Epidermal melanocyte (primary cell): ENCODE measurements at regions not wholly inside any gene's neighbourhood (a gene's known extent, or its start where the extent isn't known, plus 50 kb on each side); places are given as distances from the start of the nearest gene placed in this dataset.

ENCODE experiments used
- DNase-seq: peaks from one replicate; pipeline ENCODE4 v3.0.0; 2011; ENCODE audit warnings: low spot score; ENCODE audit not compliant: insufficient read length

DNA sequence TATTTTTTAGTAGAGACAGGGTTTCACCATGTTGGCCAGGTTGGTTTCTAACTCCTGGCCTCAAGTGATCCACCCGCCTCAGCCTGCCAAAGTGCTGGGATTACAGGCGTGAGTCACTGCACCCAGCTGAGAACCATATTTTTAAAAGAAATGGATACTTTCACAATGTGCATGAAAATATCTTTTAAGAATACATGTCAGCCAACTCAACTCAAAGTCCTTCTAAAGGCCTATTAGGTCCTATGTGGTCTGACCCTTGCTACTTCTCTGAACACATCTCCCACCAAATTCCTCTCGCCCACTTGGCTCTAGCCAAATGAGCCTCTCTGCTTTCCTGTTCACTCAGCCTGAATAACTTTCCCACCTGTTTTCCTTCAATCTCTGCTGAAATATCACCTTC, 119.6 kb downstream of the MTX2 start:
- no peak for DNase-seq

DNA sequence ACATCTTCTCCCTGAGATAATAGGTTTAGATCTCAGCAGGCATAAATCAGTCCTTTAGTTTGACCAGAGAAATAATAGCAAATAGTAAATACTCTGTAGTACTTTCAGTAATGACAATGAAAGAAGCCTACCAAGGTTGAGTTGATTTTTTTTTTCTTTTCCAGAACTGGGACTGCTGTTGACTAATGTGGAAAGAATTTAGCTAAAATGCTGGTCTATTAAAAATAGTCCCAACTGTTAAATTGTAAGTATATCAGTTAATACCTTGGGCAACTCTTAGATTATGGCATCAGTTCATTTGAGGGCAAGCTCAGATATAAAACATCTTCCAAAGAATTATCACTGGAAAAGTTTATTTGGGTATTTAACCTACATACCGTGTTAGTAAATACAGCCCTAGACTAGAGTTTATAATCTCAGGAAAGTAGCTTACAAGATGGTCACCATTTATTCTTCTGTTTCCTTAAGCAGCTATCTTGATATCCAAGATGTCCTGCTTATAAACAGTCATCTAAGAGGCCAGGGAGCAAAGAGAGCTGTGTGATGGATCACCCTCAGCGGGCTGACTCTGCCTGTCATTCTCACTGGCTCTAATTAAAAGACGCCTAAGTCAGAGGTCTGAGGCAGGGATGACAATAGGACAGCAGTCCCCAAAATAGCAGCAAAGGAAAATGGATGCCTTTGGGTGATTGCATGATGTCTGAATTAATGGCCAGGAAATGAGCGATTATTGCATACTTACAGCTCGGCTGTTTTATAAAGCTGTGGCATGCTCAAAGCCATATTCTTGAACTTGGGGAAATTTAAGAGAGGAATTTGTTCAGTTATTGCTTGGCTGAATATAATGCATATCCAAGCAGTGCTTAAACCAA, 121.3 kb downstream of the MTX2 start:
- no peak for DNase-seq

DNA sequence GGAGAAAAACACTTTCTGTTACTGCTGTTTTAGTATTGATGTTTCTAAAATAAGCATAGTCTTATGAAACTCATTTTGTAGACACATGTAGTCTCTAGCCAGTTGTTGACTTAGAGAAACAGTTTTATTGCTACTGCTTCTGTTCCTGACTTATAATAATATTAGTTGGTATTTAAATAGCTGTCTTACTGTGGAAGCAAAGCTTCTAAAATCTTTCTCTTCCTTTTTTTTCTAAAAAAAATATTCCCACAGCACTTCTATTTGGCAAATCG, 121.8 kb downstream of the MTX2 start:
- DNase-seq, result no peak

DNA sequence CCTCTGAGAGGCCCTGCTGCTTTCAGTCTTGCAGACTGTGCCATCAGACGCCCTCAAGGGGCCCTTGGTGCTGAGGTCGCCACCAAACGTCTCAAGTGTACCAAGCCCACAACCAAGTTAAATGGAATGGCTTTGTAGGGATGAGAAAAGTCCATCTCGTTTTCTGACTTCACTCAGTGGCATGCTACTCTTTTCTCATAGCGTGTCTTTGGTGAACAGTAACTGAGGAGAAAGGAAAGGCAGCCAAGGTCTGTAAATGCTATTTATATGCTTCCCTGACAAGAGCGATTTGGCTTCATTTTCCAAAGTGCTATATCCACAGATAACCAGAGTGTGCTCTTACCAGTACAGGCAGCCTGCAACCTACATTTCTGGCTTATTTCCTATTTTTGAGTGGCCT, 123.0 kb downstream of the MTX2 start:
- DNase-seq, result no peak

DNA sequence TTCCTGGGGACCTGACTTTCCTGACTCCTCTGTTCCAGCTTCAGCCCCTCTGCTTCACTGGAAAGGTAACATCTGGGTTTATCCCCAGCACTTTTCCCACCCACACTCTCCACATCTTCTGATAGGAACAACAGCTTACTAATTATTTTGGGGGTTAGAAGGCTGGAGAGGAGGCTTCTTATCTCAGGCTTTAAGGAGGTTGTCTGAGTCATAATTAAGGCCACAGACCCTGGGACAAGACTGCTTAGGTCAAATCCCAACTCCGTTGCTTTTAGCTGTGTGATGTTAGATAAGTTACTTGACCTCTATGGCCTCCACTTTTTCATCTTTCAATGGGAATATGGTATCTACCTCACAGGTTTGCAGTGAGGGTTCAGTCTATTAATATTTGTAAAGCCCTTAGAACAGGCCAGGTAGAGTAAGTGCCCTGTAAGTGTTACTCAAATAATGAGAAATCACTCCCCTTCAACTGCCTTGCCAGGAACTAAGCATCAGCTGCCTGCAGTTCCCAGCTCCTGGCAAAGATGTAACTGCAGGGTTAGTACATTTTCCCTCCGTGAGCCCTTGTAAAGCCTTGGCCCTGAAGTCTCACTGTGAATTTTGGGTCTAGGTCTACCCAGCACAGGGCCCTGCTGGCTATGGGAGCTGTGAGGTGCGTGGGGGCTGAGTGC, 123.6 kb downstream of the MTX2 start:
- DNase-seq, result no peak

DNA sequence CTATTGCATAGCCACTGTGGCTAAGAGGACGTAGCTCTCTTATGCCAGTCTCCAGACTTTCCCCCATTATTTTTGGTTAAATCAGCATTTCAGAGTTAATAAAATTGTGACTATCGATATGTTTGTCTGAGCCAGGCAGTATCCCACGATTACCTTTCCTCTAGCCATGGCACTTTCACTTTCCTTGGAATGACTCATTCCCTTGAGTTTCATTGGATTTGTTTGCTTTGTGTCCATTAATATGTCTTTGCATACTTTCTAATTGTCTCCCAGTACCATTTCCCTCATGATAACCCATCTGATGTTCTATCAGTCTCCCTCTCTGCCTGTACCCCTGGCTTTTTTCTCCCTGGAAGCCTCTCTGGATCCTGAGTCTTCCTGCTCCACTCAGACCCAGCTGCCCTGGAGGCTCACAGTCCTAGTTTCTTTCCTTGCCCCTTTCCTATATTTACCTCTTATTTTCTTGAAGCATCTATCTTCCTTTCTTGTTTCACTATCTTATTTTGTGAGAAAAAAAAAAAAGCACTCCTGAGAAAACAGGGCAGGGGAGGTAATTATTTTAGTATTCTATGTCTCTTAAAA, 126.1 kb downstream of the MTX2 start:
- DNase-seq, result no peak

DNA sequence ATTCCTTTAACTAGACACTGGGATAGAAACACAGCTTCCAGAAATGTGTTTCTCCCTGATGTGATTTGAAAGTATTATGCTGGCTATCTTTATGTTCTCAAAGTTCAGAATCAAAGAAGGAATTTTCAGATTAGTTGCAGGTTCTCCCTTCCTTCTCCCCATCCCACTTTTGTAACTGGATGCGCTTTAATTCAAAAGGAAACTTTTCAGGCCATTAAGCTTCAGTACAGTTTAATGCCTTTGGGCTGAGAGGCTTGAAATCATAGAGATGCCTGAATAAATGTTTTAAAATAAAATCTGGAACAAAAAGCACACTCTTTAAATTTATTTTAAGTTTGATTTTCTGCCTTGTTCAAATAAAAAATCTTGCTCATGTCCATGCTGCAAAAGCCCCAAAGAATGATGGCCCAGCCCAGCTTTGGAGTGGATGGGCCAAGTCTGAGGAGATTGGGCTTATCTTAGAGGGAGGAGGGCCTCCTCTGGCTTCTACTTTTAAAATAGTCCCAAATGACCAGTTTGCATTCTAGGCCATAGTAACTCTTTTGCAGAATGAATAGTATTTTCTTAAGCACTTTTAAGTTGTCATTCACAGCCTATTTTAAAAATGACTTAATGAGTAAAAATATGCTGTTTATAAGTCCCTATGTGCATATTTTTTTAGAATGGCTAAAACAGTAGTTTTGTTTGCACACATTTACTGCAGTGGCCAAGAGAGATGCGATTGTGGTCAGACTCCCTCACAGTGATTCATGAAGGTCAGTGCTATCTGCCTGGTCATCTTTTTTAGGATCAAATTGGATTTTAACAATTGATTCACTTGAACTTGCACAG, 129.2 kb downstream of the MTX2 start:
- no peak for DNase-seq

DNA sequence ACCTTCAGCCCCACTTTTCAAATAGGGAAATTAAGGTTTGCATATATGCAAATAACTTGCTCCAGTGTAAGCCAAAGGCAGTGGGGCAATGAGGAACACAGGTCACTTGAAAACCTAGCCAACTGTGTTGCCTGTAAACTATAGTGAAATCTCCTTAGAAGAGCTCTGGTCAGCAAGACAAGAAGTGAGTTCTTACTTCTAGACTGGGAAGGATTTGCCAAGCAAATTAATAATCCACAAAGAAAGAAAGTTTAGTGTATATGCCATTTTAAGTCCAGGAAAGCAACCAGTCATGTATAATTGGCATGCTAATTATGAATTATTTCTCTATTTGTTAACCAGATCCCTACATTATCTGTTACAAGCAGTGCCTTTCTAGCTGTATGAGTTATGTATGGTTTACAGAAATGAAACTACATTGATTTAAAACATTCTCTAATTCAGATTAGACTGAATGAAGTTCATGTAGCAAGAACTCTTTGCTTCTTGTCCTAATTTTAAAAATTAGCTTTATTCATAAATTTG, 129.9 kb downstream of the MTX2 start:
- DNase-seq, result no peak

DNA sequence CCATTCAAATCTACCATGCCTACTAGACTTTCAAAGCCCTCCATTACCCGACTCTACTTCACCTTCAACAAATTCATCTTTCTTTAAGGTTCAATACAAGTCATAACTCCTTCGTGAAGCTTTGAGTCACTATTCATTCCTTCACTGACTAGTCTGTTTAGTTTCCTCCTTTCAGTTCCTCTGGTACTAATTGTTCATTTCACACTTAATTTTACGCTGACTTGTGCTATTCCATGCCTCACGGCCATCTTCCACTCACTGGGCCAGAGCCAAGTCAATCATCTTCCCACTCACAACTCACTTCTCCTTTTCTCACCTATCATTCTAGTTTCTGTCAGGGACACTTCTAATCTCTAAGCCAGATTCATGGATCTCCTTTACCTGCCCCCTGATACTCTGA, 136.2 kb downstream of the MTX2 start:
- DNase-seq, result no peak

DNA sequence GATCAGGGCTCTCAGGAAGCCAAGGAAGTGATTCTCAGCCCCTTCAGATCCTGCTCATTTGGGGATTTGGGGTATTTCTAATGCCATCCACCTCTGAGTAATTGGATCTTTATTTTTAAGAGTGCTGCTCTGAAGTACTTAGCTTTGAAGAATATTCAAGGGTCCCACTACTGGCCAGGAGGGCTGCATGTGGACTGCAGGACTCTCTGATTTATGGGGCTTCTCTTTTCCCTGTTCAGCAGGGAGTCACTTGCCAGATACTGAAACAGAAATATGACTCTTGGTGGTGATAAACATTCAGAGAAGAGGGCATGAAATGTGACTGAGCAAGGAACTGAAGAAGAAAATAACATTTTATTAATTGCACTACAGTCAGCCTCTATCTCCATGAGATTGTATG, 138.5 kb downstream of the MTX2 start:
- DNase-seq, result no peak

DNA sequence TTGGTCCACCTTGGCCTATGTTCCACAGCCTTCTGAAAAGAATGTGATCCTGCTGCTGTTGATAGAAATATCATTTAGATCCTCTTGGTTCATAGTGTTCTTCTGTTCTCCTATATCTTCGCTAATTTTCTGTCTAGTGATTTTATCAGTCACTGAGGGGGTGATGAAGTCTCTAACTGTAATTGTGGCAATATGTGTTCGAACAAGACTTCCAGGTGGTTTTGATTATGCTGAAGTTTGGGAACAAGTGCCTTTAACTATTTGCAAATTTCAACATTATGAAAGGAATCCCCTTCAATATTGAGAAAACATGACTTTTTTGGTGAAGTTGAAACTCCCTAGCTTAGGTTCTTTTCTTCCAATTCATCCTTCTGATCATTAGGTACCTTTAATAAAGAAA, 140.4 kb downstream of the MTX2 start:
- DNase-seq, result no peak

DNA sequence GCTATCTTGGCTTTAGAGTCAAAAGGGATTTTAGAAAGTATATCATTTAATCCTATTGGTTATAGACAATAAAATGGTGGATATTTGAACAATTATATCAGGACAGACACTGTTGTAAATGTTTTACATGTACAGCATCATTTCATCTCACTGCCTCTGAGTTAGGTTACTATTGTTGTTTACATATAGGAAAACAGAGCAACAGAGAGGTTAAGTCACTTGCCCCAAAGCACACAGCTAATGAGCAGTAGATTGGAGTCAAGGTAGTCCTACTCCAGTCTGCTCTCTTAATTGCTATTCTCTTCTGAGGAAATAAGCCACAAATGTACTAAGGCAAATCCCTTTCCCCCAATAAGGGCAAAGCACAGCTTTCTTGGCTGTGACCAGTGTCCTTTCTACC, 142.9 kb downstream of the MTX2 start:
- DNase-seq, result no peak

DNA sequence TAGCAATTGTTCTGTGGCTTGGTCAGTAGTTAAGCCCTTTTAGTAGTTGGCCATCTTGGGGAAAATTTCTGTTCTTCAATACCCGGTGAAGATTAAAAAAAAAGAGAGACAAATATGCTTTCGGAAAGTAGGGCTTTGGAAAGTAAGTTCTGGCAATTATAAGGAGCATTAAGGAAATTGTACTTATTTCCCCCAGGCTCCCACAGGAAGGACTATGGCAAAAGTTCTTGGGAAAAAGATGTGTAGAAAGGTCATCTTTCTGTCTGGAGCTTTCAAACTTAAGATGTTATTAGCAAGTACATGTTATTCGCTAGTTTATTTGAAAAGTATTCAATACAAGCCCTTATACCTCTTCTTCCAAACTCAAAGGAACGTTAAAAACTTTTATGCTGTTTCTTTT, 144.5 kb downstream of the MTX2 start:
- DNase-seq, result no peak

DNA sequence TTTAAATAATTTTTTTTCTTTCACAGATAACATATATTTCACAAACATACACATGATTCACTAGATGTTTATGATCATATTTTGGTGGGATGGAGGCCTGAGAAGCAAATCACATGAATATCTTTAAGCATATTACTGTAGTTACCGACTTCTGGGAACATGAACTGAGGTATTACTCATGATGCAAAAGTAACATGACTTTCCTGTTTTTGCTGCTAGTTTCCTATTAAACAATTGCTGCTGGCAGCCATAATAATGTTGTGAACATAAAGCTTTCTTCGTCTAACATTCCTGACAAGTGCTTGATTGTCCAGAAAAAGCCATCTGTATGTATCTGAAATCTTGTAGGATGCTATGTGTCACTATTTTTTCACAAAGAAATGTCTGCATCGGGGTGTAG, 145.4 kb downstream of the MTX2 start:
- no peak for DNase-seq

DNA sequence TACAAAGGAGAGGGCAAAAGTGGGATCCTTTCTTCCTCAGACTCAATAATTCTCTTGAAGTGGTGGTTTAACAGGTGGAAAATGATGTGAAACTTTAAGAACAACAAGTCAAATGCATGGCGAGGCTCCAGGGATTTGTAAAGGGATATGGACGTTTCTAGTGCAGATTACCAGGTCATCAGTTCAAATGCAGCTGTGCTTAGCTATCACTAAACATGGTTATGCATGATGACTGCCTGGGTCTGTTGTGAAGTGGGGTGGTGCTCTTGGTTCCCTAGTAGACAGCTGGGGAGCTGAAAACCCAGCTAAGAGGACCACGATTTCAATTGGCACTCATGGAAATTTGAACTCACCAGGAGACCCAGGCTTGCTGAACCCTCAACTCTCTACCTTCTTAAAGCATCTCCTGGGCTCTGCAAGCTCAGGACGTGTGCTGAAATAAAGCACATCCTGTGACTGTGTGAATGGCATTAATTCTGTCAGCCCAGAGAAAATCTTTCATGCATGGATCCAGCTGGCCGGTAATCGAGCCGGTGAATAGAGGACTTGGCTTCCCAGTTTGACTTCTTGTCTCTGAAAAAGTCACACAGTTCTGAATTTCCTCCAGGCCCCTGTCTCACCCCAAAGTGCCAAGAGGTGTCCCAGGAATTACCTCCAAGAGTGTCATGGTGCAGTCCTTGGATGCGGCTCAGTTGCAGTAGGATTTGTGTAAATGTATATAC, 146.1 kb downstream of the MTX2 start:
- no peak for DNase-seq

DNA sequence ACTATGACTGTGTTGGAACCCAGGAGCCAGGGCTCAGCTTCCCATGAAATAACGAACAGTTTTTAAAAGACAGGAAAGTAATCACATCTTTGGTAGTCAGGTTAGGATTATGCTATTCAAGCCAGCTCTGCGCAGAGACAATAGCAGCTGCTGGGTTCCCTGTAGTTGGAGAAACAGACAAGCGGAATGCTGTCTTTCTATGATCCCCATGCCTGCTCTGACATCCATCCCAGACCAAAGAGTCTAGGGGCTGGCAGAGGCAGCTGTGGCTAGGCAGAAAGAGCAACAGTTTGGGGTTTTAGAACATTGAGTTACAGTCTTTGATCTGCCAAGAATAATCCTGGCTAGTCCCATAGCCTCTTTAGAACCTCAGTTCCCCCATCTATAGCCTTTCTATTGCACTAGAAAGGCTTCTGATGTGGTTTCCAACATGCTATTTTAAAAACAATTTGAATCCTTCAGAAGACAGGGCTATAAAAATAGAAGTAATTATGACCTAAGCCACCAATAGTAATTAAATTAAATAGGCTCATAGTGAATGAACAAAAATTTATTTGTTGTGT, 146.8 kb downstream of the MTX2 start:
- DNase-seq, result no peak

DNA sequence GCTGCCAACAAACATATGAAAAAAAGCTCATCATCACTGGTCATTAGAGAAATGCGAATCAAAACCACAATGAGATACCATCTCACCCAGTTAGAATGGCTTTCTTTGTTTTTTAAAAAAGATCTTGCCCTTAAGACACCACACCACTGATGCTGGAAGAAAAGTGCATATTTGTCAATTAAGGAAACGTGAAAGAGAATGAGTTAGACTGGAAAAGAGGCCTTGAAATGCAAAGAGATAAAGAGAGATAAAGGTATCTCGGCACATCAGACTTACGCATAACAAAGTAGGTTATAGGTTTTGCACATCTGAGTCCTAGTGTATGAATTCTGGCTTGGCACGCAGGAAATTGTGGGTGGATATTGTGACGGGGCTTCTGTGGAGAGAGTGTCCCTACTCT, 149.5 kb downstream of the MTX2 start:
- no peak for DNase-seq

DNA sequence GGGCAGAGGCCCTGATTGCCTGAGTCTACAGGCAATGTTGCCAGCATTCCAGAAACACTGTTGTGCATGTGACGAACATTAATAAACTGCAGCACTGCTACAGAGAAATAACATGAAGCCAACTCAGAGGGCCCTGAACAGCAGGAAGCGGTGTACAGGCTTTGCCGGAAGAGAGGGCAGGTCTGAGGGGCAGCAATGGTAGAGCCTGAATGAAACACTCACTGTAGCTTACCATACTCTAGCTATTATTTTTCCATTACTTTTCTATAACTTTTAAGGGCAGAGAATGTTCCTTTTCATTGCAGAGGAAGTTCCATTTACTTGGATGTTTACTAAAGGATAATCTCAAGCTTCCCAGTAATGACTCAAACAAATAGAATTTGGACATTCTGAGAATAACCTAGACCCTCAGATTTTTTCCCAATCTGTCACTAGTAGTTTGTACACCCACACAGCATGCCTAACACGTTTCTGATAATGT, 150.4 kb downstream of the MTX2 start:
- DNase-seq, result no peak

DNA sequence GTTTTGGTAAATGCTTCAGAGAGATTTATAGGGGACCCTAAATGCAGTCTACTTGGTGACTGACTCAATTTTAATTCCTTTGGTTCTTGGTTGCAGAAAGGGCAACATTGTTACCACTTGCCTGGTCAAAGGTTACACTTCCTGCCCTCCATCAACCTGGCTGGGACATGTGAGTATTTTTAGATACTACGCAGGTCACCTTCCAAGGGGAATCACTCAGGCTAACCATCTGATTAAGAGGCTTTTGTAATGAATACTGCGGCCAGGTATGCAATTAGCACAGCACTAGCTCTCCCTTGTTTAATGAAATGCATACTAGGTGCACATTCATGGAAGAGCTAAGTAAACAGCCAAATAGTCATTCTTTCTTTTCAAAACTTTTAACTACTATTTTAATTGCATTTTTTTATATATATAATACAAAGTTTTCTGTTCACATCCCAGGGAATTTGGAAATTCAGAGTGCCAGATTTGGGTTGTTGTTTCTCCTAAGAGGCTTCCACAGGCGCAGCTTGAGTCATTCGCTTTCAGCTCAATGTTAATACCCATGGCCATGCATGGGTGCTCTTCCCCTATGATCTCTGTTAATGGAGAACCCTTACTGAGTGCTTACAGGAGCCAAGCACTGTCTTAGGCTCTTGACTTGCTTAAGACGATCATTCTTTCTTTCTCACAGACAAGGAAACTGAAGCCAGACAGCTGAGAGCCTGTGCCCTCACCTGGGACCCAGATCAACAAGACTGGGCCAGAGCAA, 152.2 kb downstream of the MTX2 start:
- DNase-seq, result no peak

DNA sequence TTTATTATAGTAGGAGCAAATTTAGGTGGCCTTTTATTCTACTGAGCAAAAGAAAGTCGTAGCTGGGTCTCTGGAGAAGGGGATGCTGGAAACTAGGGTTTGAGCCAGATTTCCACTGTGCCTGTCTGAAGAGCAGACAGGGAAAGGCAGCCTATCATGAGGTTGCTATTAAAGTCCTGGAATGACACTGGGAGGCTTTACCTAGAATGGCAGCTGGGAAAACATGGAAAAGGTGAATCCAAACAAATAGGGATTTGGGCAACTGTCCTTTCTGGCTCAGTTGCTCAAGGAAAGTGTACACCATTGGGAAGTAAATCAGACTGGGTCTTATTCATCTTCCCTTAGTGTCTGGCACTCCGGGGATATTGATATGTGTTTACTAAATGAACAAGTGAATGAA, 154.6 kb downstream of the MTX2 start:
- no peak for DNase-seq
